ENCODE measurements at regions not wholly inside any gene's neighbourhood (a gene's known extent, or its start where the extent isn't known, plus 50 kb on each side); places are given as distances from the start of the nearest gene placed in this dataset.
"Not testable (repeated sequence)": the region's sequence is repeated elsewhere in the genome, so short reads cannot be mapped to it uniquely, and the experiment has no call there.

GRCh38 chr6:93745306-93745705, 325.9 kb upstream of the EPHA7 start:
- no peak for DNase-seq

DNA sequence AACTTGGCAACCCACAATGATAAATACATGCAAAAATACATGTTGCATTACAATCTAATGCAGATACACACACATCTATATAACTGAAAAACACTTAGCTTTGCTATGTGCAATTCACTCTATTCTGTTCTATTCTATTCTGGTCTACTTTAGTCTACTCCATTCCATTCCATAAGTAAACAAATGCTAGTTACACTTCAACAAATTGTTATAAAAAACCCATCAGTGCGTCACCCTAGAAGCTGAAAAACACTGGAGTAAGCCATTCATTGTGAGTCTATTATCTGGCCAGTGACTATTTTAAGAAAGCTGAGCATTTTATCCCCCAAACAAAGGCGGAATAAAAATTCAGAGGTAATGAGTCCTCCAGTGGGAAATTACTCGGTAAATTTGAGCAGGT, 315.7 kb upstream of the EPHA7 start:
- DNase-seq = no peak

- no peak for DNase-seq
Measured at GRCh38 chr6:93731306-93731705, 311.9 kb upstream of the EPHA7 start.

DNA sequence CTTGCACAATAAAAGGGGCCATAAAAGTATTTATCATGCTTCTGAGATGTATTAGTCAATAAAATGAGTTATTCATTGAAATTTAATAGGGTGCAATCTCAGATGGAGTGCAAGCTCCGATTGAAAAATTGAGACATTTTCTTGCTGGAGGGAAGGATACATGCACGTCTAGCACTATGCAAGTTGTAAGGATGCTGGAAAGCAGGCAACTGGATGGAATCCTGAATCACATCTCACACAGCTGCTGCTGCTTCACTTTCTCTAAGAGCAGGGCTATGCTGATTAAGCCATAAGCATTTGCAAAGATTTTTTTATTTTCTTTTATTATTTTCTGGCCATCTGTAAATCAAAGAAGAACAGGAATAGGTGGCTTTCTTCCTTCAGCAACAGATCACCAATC, 308.8 kb upstream of the EPHA7 start:
- DNase-seq = no peak

DNA sequence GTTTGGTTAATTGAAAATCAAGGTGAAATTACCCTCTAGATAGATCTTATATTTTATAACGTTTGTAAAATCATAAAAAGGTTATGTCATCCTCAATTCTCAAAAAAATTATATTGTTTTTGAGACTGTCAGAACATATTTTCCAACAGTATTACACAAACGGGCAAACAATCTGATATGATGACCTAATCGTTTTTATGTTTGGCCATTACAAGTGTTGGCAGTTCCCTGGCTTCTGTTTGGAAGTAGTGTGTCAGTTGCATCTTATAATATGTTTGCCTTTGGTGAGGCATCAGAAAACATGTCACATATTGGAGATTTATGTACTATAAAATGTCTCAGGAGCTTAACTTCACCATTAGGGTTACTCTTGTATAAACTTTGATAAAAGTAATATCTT, 308.1 kb upstream of the EPHA7 start:
- no peak for DNase-seq

DNA sequence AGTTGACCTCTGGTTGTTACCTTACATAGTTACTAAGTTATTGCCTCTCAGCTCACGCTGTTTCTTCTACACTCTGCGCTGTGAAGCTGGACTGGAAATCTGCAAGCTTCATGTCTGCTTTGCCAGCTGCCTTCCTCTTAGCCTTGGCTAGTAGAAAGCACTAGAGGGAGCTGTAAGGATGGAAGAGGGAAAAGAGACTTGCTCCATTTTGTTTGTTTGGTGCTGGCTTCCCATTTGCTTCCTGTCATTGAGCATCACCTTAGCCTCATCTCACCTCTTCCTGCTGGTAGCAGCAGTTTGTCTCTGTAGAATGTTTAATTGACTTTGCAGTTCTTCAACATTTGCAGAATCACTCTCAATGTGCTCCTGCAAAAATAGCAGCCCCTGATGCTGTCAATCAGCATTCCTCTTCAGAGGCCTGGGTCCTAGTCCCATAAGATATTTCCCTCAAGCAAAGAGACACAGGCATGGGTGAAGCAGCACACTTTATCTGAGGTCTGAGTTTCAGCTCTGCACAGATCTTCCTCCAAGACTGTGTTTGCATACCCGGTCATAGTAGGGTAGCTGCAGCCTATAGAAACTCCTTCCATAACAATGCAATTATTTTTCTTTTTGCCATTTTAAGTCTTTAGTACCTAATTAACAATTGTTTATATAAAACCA, 302.2 kb upstream of the EPHA7 start:
- DNase-seq = peak in 1 of 2 donors; percentile 8

DNA sequence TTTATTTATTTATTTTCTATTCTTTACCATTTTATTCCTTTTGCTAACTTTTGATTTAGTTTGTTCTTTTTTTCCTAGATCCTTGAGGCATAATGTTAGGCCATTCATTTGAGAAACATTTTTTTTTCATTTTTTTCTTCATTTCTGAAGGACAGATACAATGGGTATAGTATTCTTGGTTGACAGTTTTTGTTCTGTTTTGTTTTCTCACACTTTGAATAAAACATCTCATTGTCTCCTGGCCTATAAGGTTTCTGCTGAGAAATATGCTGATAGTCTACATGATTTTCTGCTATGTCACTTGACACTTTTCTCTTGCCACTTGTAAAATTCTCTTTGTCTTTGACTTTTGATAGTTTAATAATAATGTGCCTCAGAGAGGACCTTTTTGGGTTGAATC, 294.6 kb upstream of the EPHA7 start:
- no peak for DNase-seq

GRCh38 chr6:93703431-93703830, 284.1 kb upstream of the EPHA7 start:
- no peak for DNase-seq

- DNase-seq = no peak
Measured at GRCh38 chr6:93701526-93701925, 282.2 kb upstream of the EPHA7 start.

DNA sequence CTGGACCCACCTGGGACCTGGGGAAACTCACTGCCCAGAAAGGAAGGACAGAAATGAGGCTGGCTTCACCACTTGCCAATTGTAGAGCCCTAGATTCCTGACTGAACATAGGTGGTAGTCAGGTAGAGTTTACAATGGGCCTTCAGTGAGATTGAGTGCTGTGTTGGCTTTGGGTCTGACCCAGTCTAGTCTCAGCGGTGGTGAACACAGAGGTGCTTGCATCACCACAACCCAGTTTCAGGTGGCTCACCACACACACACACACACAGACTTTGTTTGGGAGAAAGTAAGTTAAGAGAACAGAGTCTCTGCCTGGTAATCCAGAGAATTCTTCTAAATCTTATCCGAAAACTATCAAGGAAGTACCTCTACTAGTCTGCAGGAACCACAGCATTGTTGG, 266.1 kb upstream of the EPHA7 start:
- DNase-seq = no peak

- DNase-seq = no peak
Measured at GRCh38 chr6:93684339-93684738, 265.0 kb upstream of the EPHA7 start.

GRCh38 chr6:93679836-93680235, 260.5 kb upstream of the EPHA7 start:
- no peak for DNase-seq

DNA sequence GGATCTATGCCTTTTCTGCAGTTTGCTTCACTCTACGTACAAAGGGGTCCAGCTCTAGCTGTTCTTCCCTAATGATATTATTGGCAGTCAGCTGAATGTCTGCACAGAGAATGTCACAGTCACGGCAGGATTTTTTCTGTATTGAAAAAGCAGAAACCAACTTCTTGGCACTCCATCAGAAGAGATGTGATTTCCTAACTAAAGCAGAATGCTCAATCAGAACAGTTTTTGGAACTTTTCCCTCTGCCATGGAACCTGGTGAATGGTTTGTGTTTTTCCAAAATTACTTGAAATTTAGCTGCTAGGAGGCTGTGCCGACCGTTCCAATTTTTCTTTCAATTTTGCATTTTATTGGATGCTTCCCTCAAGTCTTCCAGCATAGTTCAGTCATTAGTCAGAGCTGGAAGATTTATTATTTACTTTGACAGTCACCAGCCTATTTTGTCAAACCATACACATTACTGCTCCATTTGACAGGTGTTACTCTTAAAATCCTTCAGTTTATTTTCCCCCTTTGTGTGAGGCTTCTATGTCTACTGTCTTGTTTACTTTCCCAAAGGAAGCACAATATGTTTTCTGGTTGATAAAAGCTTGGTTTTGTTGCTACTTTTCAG, 259.6 kb upstream of the EPHA7 start:
- no peak for DNase-seq

- DNase-seq = no peak
Measured at GRCh38 chr6:93677264-93677965, 258.1 kb upstream of the EPHA7 start.

GRCh38 chr6:93676581-93676980, 257.2 kb upstream of the EPHA7 start:
- no peak for DNase-seq

- no peak for DNase-seq
Measured at GRCh38 chr6:93675856-93676417, 256.6 kb upstream of the EPHA7 start.

GRCh38 chr6:93663111-93663510, 243.8 kb upstream of the EPHA7 start:
- DNase-seq = no peak

DNA sequence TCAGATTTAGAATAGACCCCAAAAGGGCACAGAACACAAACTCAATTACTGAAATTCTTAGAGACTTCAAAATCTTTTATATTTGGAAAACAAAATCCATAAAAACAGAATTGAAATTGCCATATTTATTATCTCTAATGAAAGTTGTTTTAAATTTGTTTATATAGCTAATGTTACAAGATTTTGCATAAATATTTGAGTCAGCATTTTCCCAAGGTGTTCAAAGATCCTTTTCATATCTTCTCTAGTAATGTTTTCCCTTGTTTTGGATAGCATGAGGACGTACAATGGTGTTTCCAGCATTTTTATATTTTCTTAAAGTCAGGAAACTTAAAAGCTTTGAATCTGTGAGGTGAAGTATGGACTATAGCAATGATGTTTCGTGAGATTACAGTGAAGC, 235.2 kb upstream of the EPHA7 start:
- no peak for DNase-seq

DNA sequence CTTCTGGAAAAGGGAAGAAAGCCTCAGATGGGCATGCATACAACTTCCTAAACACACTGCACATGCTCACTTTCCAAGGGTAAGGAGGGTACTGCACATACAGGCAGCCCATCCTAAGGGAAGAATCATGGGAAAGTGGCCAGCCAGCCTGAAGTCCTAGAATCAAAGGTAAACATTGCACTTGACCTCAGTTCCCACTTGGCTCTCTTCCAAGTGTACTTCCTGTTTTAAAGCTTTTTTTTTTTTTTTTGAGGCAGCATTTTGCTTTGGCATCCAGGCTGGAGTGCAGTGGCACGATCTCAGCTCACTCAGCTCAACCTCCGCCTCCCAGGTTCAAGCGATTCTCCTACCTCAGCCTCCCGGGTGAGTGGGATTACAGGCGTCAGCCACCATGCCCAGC, 225.3 kb upstream of the EPHA7 start:
- no peak for DNase-seq

GRCh38 chr6:93639126-93639525, 219.8 kb upstream of the EPHA7 start:
- no peak for DNase-seq

DNA sequence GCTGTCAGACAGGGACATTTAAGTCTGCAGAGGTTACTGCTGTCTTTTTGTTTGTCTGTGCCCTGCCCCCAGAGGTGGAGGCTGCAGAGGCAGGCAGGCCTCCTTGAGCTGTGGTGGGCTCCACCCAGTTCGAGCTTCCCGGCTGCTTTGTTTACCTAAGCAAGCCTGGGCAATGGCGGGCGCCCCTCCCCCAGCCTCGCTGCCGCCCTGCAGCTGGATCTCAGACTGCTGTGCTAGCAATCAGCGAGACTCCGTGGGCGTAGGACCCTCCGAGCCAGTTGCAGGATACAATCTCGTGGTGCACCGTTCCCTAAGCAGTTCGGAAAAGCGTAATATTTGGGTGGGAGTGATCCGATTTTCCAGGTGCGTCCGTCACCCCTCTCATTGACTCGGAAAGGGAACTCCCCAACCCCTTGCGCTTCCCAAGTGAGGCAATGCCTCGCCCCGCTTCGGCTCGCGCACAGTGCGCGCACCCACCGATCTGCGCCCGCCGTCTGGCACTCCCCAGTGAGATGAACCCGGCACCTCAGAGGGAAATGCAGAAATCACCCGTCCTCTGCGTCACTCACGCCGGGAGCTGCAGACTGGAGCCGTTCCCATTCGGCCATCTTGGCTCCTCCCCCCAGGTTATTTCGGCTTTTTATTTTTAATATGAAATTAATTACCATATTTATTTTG, 217.8 kb upstream of the EPHA7 start:
- DNase-seq = not testable (repeated sequence)

GRCh38 chr6:93624408-93624807, 205.0 kb upstream of the EPHA7 start:
- peak in 1 of 2 donors; percentile 0 for DNase-seq

DNA sequence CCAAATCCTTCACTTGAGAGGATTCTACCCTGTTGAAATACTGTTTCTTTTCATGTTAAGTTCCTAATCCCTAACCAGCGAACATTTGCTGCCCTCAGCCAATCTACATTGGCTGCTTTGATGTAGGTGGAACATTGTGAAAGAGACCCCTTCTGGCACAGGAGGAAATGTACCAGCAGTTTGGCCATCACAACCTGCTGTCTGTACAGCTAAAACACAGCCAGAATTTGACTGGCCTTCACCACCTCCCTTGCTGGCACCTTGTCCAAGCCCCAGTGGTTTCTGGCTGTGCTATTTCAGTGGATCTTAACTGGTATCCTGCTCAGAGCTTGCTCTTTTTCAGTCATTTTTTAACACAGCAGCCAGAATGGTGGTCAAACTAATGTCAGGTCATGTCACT, 202.1 kb upstream of the EPHA7 start:
- no peak for DNase-seq

Data from hippocampal formation (tissue), 2 donors.